ENCODE measurements at regions not wholly inside any gene's neighbourhood (a gene's known extent, or its start where the extent isn't known, plus 50 kb on each side); places are given as distances from the start of the nearest gene placed in this dataset.
A peak's percentile ranks its signal among the peaks of the same experiment; 100 is the strongest.

DNA sequence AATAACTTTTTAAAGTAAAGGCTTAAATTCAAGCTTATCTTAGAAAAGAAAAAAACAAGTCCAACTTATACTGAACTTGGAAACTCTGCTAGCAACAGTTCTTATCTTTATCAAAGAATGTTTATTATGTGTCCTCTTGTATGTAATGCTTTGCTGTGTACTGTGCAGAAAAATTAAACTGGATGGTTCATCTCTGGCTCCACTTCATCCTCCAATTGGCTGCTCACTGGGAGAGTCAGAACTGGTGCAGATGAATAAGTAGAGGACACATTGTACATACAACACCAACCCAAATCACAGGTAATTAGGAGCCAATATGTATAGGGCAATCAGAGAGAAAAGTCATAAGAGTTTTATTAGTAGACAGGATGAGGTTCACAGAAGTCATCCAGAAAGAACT lies 123.6 kb upstream of the NAP1L1 start:
- no peak overlapping the region for H3K4me3 ChIP-seq (ENCODE audit: low read depth, low read length)
- TF ChIP-seq, protein P1, sequence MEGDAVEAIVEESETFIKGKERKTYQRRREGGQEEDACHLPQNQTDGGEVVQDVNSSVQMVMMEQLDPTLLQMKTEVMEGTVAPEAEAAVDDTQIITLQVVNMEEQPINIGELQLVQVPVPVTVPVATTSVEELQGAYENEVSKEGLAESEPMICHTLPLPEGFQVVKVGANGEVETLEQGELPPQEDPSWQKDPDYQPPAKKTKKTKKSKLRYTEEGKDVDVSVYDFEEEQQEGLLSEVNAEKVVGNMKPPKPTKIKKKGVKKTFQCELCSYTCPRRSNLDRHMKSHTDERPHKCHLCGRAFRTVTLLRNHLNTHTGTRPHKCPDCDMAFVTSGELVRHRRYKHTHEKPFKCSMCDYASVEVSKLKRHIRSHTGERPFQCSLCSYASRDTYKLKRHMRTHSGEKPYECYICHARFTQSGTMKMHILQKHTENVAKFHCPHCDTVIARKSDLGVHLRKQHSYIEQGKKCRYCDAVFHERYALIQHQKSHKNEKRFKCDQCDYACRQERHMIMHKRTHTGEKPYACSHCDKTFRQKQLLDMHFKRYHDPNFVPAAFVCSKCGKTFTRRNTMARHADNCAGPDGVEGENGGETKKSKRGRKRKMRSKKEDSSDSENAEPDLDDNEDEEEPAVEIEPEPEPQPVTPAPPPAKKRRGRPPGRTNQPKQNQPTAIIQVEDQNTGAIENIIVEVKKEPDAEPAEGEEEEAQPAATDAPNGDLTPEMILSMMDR (IDR thresholded peaks at IDR 0.05; ENCODE audit: insufficient read depth, low read length): no peak
- DNase-seq (ENCODE audit: low read depth): peak; percentile 23

DNA sequence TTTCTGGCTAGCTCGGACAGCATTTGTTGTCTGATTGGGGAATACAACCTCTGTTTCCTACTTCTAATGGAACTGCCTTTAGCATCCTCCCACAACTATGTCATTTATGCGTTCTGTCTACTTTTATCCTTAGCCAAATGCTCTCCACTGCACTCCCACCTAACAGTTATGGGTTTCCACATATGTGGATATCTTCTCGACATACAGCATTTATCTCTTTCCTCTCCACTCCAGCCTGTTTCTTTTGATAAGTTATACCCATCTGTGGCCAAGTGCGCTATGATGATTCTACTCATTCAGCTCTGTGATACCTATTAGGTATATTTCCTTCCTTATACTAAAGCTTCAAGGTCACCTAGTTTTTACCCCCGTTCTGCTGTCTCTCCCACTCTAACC lies 122.2 kb upstream of the NAP1L1 start:
- no peak overlapping the region for H3K4me3 ChIP-seq (ENCODE audit: low read depth, low read length)
- no peak for DNase-seq (ENCODE audit: low read depth)
- TF ChIP-seq, protein P1 (IDR thresholded peaks at IDR 0.05; ENCODE audit: insufficient read depth, low read length): no peak

DNA sequence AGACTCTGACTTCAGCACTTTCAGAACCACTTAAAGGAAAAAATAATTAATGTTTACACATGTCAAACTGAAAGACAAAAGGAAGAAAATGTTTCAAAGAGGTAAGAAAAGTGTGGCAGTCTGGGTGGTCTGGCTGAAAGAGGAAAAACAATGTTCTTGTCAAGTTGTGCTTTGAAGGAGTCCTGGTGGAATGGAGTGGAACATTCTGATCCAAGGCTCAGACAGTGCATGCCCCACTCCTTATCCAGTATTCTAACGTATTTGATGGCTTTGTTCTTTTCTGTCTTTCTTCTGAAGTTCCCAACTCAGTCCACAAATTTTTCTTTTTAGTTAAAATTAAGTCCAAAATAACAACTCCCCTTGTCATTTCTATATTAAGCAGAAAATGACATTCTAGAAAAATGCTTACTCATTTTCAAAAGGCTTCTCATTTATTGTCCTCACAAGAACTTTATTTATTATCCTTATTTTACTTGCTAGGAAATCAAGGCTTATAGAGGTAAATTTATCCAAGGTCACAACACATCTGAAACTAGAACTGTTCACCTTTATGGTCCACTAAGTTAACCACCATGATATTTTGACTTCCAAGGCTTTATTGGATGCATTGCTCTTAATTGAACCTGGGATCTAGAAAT lies 121.7 kb upstream of the NAP1L1 start:
- TF ChIP-seq, protein P1 (IDR thresholded peaks at IDR 0.05; ENCODE audit: insufficient read depth, low read length): no peak
- DNase-seq (ENCODE audit: low read depth): no peak
- H3K4me3 ChIP-seq (ENCODE audit: low read depth, low read length): no peak overlapping the region

DNA sequence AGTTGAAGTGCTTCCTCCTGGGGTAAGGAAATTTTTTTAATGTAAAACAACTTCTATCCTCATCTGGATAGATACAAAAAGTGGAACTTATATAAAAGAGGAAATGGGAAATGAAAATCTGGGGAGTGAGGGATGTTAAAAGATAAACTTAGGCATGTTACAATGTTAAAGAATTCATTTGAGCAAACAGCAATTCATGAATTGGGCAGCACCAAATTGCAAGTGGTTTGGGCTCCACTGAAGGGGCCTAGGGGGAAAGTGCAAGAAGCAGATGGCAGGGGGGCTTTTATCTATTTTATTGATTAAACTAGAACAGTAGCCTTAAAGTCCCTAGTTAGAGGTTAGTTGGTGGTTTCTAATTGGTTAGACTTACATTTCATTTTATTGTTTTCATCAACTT lies 118.1 kb upstream of the NAP1L1 start:
- TF ChIP-seq, protein P1 (IDR thresholded peaks at IDR 0.05; ENCODE audit: insufficient read depth, low read length): no peak
- no peak overlapping the region for H3K4me3 ChIP-seq (ENCODE audit: low read depth, low read length)
- DNase-seq (ENCODE audit: low read depth): no peak

DNA sequence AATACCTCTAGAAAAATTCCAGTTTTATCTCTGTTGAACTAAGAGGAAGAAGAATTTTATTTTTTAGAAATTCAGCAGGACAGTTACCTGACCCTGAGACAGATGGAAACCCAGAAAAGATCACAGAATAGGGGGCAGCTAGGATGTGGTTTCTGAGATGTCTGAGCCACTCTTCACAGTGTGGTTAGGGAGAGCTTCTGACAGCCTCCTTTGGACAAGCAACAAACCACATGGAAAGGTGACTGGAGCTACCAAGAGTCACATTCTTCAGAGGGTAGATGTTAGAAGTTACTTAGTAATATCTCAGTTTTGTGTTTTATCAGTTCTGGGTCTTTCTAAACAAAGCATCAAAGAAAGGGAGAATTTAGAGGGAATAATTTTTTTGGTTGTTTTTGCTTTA lies 117.3 kb upstream of the NAP1L1 start:
- no peak overlapping the region for H3K4me3 ChIP-seq (ENCODE audit: low read depth, low read length)
- TF ChIP-seq, protein P1 (IDR thresholded peaks at IDR 0.05; ENCODE audit: insufficient read depth, low read length): no peak
- no peak for DNase-seq (ENCODE audit: low read depth)

DNA sequence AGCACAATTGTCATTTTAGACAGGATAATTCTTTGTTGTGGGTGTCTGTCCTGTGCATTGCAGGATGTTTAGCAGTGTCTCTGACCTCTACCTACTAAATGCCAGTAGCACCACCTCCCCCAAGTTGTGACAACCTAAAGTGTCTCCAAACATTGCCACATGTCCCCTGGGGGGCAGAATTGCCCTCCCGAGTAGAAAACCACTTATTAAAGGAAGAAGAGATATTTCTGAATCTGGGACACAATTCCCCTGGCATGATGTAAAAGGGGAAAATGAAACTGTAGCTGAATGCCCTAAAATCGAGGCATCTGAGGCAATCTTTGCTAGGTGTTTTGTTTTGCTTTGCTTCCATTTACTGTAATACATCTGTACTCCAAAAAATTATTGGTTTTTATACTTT lies 116.8 kb upstream of the NAP1L1 start:
- TF ChIP-seq, protein P1 (IDR thresholded peaks at IDR 0.05; ENCODE audit: insufficient read depth, low read length): no peak
- DNase-seq (ENCODE audit: low read depth): no peak
- no peak overlapping the region for H3K4me3 ChIP-seq (ENCODE audit: low read depth, low read length)

DNA sequence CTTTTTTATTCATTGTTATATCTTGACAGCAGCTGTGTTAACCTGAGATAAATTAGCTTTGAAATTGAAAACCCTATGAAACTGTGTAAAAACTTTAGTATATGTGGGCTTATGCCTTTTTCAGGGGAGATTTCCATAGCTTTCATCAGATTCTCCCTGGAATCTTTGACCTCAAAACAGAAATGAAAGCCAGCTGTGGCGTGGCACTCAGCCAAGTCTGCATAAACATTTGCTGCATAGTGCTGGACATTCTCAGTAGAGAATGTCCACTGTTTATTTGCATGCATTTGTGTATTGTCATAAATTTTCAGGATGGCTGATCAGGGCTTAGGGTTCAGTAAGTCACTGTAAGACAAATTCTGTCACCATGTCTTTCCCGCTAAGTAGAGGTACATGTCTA lies 115.3 kb upstream of the NAP1L1 start:
- peak; percentile 78 for DNase-seq (ENCODE audit: low read depth)
- TF ChIP-seq, protein P1 (IDR thresholded peaks at IDR 0.05; ENCODE audit: insufficient read depth, low read length): no peak

More for the DNA sequence above, 115.3 kb upstream of the NAP1L1 start:
- no peak overlapping the region for H3K4me3 ChIP-seq (ENCODE audit: low read depth, low read length)
